Left ventricle myocardium inferior (tissue), 1 donor: ENCODE measurements at regions not wholly inside any gene's neighbourhood (a gene's known extent, or its start where the extent isn't known, plus 50 kb on each side); places are given as distances from the start of the nearest gene placed in this dataset.

Experiments used
- DNase-seq: peaks from one replicate; pipeline ENCODE4 v3.0.0-alpha.2; 2020
- H3K27ac ChIP-seq: fragments of 200-600 bp; replicated peaks from 2 replicates; pipeline ENCODE4 v1.8.0; 2021
- H3K27me3 ChIP-seq: fragments of 200-600 bp; 2 replicates; pipeline ENCODE4 v1.8.0; 2021; ENCODE audit warnings: low read depth
- H3K36me3 ChIP-seq: fragments of 200-600 bp; 2 replicates; pipeline ENCODE4 v1.8.0; 2021
- H3K4me1 ChIP-seq: fragments of 200-600 bp; 2 replicates; pipeline ENCODE4 v1.8.0; 2021
- H3K4me3 ChIP-seq: fragments of 200-600 bp; 2 replicates; pipeline ENCODE4 v1.8.0; 2021; ENCODE audit warnings: mild to moderate bottlenecking, moderate library complexity
- H3K9me3 ChIP-seq: fragments of 200-600 bp; replicated peaks from 2 replicates; pipeline ENCODE4 v1.8.0; 2021
- intact Hi-C: fragments of 100-400 bp; cut with micrococcal nuclease; formaldehyde crosslinking; loops from one replicate; pipeline ENCODE4 v1.11.0; 2022
- TF ChIP-seq, protein P1 (sequence below): fragments of 200-600 bp; IDR thresholded peaks from 2 replicates; pipeline ENCODE4 v1.8.0; 2021; ENCODE audit warnings: antibody characterized with exemption, mild to moderate bottlenecking, borderline replicate concordance
- donor health status: DM: no; HTN: yes; CAD: no; lungs with severe emphysema.

GRCh38 chr21:41582866-41583265, 74.9 kb upstream of the TMPRSS2 start:
- H3K4me3 ChIP-seq, result no peak overlapping the region
- no peaks in the 10 kb centered on the region for H3K36me3 ChIP-seq
- H3K27ac ChIP-seq, result no peak overlapping the region
- peaks cover 31% of the 10 kb centered on the region for H3K9me3 ChIP-seq
- peaks cover 19% of the 10 kb centered on the region for H3K27me3 ChIP-seq
- no peaks in the 10 kb centered on the region for H3K4me1 ChIP-seq
- no peak for DNase-seq
- TF ChIP-seq, protein P1, sequence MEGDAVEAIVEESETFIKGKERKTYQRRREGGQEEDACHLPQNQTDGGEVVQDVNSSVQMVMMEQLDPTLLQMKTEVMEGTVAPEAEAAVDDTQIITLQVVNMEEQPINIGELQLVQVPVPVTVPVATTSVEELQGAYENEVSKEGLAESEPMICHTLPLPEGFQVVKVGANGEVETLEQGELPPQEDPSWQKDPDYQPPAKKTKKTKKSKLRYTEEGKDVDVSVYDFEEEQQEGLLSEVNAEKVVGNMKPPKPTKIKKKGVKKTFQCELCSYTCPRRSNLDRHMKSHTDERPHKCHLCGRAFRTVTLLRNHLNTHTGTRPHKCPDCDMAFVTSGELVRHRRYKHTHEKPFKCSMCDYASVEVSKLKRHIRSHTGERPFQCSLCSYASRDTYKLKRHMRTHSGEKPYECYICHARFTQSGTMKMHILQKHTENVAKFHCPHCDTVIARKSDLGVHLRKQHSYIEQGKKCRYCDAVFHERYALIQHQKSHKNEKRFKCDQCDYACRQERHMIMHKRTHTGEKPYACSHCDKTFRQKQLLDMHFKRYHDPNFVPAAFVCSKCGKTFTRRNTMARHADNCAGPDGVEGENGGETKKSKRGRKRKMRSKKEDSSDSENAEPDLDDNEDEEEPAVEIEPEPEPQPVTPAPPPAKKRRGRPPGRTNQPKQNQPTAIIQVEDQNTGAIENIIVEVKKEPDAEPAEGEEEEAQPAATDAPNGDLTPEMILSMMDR, result no peak
- intact Hi-C loops, result no loop called here

DNA sequence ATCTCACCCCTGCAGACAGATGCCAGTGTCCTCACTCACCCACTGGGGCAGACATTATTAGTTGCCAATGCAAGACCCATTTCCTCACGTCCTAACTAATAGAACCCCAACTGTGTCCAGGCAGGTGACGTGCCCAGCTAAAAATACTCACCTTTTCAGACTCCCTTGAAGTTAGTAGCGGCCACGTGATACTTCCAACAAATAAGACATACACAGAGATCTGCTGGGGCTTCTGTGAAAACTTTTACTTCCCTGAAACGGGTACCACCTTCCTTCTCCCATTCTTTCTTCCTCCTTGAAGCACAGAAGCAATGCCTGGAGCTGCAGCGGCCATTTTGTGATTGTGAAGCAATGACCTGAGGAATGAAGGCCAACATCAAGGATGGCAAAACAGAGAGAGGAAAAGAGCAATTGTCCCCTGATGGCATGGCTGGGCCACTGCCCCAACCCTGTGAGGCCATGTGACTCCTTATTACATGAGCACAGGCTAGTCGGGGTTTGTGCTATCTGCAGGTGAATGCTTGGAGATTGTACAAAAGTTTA, 74.4 kb upstream of the TMPRSS2 start:
- TF ChIP-seq, protein P1, result no peak
- Histone ChIP-seq H3K9me3 (peaks cover 31% of the 10 kb centered on the region), H3K27ac (no peak overlapping the region), H3K4me3 (no peak overlapping the region), H3K36me3 (no peaks in the 10 kb centered on the region), H3K4me1 (no peaks in the 10 kb centered on the region), H3K27me3 (peaks cover 19% of the 10 kb centered on the region)
- no peak for DNase-seq
- intact Hi-C loops, result no loop called here

DNA sequence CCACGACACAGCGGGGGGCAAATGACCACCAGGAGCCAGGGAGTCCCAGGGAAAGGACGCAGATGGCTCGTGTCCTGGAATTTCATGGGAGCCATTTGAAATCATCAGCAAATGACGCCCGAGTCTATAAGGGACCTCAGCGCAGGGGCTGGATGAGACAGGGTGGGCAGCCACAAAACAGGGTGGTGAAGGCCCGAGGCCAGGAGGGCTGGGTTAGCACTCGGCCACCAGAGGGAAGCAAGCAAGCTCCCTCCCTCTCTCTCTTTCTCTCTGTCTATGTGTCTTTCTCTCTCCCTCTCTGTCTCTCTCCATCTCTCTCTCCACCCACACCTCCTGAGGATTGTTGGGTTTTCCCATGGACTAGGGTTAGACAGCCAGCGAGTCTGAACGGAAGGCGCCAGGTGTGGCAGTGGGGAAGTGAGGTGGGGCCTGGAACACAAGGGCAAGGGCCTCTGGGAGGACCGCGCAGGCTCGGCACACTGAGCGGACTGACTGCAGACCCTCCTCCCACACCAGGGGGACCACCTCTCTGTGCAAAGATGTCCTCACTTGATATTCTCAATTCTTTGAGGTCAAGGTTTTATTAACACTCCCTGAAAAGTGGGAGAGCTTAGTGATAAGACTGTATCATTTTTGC, 73.8 kb upstream of the TMPRSS2 start:
- DNase-seq, result no peak
- TF ChIP-seq, protein P1, result no peak
- peaks cover 31% of the 10 kb centered on the region for H3K9me3 ChIP-seq

DNA sequence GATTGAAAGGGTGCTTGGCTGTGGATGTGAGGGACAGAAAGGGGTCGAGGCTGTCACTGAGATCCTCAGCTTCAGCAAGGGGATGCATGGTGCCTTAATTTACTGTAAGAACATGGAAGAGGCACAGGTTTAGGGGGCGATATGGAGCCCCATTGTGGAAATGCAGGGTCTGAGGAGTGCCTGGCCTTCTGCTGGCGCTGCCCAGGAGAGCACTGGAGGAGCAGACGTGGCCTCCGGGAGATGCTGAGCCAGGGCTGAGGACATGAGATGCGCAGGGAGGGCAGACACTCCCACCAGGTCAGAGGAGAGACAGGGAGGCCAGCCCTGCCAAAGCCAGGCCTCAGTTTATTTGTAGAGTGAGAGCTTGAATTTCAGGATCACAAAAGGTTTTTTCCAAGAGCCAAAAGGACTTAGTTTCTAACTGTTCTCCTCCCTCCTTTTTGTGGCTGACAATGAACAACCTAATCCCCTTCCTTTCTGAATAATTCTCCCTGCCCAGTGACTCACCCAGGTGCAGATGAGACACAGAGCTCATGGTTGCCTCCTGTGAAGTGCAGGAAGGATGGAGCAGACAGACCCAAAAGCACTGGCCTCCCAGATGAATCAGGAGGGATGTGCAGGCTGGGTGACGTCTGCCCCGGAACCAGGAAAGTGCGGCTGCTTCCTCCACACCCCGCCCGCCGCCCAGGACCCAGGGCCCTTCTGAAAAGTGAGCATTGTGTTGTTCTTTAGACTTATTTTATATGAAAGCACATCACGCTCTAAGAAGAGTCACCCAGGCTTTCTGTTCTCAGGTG, 73.0 kb upstream of the TMPRSS2 start:
- Histone ChIP-seq H3K27me3 (peaks cover 19% of the 10 kb centered on the region), H3K36me3 (no peaks in the 10 kb centered on the region), H3K9me3 (peaks cover 38% of the 10 kb centered on the region), H3K27ac (no peak overlapping the region), H3K4me1 (no peaks in the 10 kb centered on the region), H3K4me3 (no peak overlapping the region)
- no peak for DNase-seq
- TF ChIP-seq, protein P1, result no peak
- intact Hi-C loops, result no loop called here

More for the DNA sequence above, 73.8 kb upstream of the TMPRSS2 start:
- H3K4me3 ChIP-seq, result no peak overlapping the region
- no peaks in the 10 kb centered on the region for H3K36me3 ChIP-seq
- H3K27ac ChIP-seq, result no peak overlapping the region
- peaks cover 19% of the 10 kb centered on the region for H3K27me3 ChIP-seq
- intact Hi-C loops, result no loop called here
- no peaks in the 10 kb centered on the region for H3K4me1 ChIP-seq

GRCh38 chr21:41579692-41580091, 71.7 kb upstream of the TMPRSS2 start:
- H3K27ac ChIP-seq, result no peak overlapping the region
- intact Hi-C loops, result no loop called here
- DNase-seq, result no peak
- TF ChIP-seq, protein P1, result no peak
- H3K4me1 ChIP-seq, result no peaks in the 10 kb centered on the region
- no peaks in the 10 kb centered on the region for H3K36me3 ChIP-seq
- H3K4me3 ChIP-seq, result no peak overlapping the region
- H3K9me3 ChIP-seq, result peaks cover 45% of the 10 kb centered on the region
- H3K27me3 ChIP-seq, result peaks cover 31% of the 10 kb centered on the region
